Panc1 (cell line): ENCODE measurements at regions not wholly inside any gene's neighbourhood (a gene's known extent, or its start where the extent isn't known, plus 50 kb on each side); places are given as distances from the start of the nearest gene placed in this dataset.

Experiments used
- ATAC-seq: fragments of 200-7000 bp; cut with Tn5 transposase; 2 replicates; pipeline ENCODE4 v1.9.1; 2020; ENCODE audit warnings: mild to moderate bottlenecking, moderate library complexity
- BruUV-seq: library from RNA; stranded (reverse); fragments of 400-500 nt; replicated peaks from 2 replicates; lab custom pipeline; 2021; lab: Mats Ljungman, UMichigan
- CTCF ChIA-PET: fragments of 300-600 bp; sonication (Branson Sonifier 250); formaldehyde crosslinking; loops from one replicate; lab custom pipeline; 2022; ENCODE audit warnings: antibody characterized with exemption; lab: Charles Lee
- POLR2A ChIA-PET: fragments of 300-600 bp; sonication (Branson Sonifier 250); formaldehyde crosslinking; loops from one replicate; lab custom pipeline; 2022; ENCODE audit warnings: antibody characterized with exemption; lab: Charles Lee
- DNase-seq: peaks from one replicate; pipeline ENCODE4 v3.0.0-alpha.2; 2010; ENCODE audit warnings: low read depth, low spot score
- H3K27ac ChIP-seq: 2 replicates; pipeline ENCODE4 v1.5.1; 2011; ENCODE audit warnings: mild to moderate bottlenecking, low read length, inconsistent platforms
- H3K27me3 ChIP-seq: fragments of 200-500 bp; sonication (Bioruptor generic); 2 replicates; pipeline ENCODE4 v1.6.0; 2014; ENCODE audit warnings: low read length, inconsistent platforms; ENCODE audit not compliant: control insufficient read depth, insufficient read depth
- H3K36me3 ChIP-seq: fragments of 200-500 bp; sonication (Bioruptor generic); 2 replicates; pipeline ENCODE4 v1.5.1; 2014; ENCODE audit warnings: inconsistent platforms, mild to moderate bottlenecking, low read length, moderate library complexity; ENCODE audit not compliant: control insufficient read depth, insufficient read depth
- H3K4me1 ChIP-seq: 2 replicates; pipeline ENCODE4 v1.5.1; 2011; ENCODE audit warnings: inconsistent platforms, mild to moderate bottlenecking, low read length, moderate library complexity; ENCODE audit not compliant: control insufficient read depth, insufficient read depth
- H3K4me3 ChIP-seq, 2 experiments: 2 replicates each; pipeline ENCODE4 v1.5.1; 2011 to 2012; ENCODE audit warnings: low read depth in 2 of 2, low read length in 2 of 2, mild to moderate bottlenecking in 2 of 2, inconsistent platforms in 1 of 2, moderate library complexity in 1 of 2
- H3K9me3 ChIP-seq: fragments of 200-500 bp; sonication (Bioruptor generic); 2 replicates; pipeline ENCODE4 v1.5.1; 2014; ENCODE audit warnings: low read depth, mild to moderate bottlenecking, inconsistent platforms, low read length, moderate library complexity; ENCODE audit not compliant: control insufficient read depth, insufficient read depth
- POLR2AphosphoS5 ChIP-seq: IDR thresholded peaks from 2 replicates; pipeline ENCODE4 v1.6.1; 2012; ENCODE audit warnings: mild to moderate bottlenecking, low read depth, low read length, moderate library complexity
- REST ChIP-seq, 2 experiments: IDR thresholded peaks; 2 replicates each; pipeline ENCODE4 v1.6.1; 2011 to 2012; ENCODE audit warnings: low read depth in 2 of 2, control low read depth in 1 of 2, low read length in 1 of 2, mild to moderate bottlenecking in 1 of 2, moderate library complexity in 1 of 2; ENCODE audit not compliant: insufficient read depth in 1 of 2
- SIN3A ChIP-seq: IDR thresholded peaks from 2 replicates; pipeline ENCODE4 v1.6.1; 2012; ENCODE audit warnings: low read depth, mild to moderate bottlenecking, low read length, moderate library complexity, borderline replicate concordance; ENCODE audit not compliant: insufficient read depth
- TCF7L2 ChIP-seq: IDR thresholded peaks from 2 replicates; pipeline ENCODE4 v1.6.1; 2011; ENCODE audit warnings: mild to moderate bottlenecking, low read depth, low read length, inconsistent platforms
- in situ Hi-C: cut with HindIII; loops from 2 replicates; pipeline ENCODE4 v1.10.0; 2016; ENCODE audit warnings: low sequenced_read_pairs, low pct_unique_long_range_greater_than_20kb
- intact Hi-C: fragments of 100-400 bp; cut with micrococcal nuclease; formaldehyde crosslinking; loops from one replicate; pipeline ENCODE4 v1.10.0; 2022; ENCODE audit not compliant: unreplicated experiment
- TF ChIP-seq, protein P1 (sequence below): fragments of 450-650 bp; IDR thresholded peaks from 2 replicates; pipeline ENCODE4 v1.5.1; 2017; ENCODE audit warnings: mild to moderate bottlenecking

- H3K27ac ChIP-seq: no peak overlapping the region
- ATAC-seq (no peak), DNase-seq (no peak)
- H3K4me3 ChIP-seq: no peak overlapping the region
- H3K9me3 ChIP-seq: no peaks in the 10 kb centered on the region
- ChIA-PET POLR2A (no interaction called here), CTCF (no interaction called here)
- no peaks in the 10 kb centered on the region for H3K36me3 ChIP-seq
- no TSS peak for BruUV-seq
- TF ChIP-seq, protein P1, sequence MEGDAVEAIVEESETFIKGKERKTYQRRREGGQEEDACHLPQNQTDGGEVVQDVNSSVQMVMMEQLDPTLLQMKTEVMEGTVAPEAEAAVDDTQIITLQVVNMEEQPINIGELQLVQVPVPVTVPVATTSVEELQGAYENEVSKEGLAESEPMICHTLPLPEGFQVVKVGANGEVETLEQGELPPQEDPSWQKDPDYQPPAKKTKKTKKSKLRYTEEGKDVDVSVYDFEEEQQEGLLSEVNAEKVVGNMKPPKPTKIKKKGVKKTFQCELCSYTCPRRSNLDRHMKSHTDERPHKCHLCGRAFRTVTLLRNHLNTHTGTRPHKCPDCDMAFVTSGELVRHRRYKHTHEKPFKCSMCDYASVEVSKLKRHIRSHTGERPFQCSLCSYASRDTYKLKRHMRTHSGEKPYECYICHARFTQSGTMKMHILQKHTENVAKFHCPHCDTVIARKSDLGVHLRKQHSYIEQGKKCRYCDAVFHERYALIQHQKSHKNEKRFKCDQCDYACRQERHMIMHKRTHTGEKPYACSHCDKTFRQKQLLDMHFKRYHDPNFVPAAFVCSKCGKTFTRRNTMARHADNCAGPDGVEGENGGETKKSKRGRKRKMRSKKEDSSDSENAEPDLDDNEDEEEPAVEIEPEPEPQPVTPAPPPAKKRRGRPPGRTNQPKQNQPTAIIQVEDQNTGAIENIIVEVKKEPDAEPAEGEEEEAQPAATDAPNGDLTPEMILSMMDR: no peak
- TF ChIP-seq TCF7L2 (no peak), SIN3A (no peak)
- intact Hi-C loops (no loop called here), in situ Hi-C loops (no loop called here)
- no peaks in the 10 kb centered on the region for H3K27me3 ChIP-seq
- H3K4me1 ChIP-seq: no peaks in the 10 kb centered on the region
Observed at GRCh38 chrX:9258421-9259104, 206.3 kb upstream of the TBL1X start.

- no peaks in the 10 kb centered on the region for H3K9me3 ChIP-seq
- no peaks in the 10 kb centered on the region for H3K4me1 ChIP-seq
- ATAC-seq (no peak), DNase-seq (no peak)
- H3K27me3 ChIP-seq: no peaks in the 10 kb centered on the region
- in situ Hi-C loops: no loop called here
- ChIA-PET POLR2A (no interaction called here), CTCF (no interaction called here)
- H3K27ac ChIP-seq: no peak overlapping the region
- no TSS peak for BruUV-seq
- H3K36me3 ChIP-seq: no peaks in the 10 kb centered on the region
- H3K4me3 ChIP-seq: no peak overlapping the region
- TF ChIP-seq POLR2AphosphoS5: no peak
- TF ChIP-seq REST (IDR thresholded peaks at IDR 0.05; ENCODE audit: insufficient read depth in 1 of 2, low read depth in 2 of 2, low read length in 1 of 2): no peak
- no peak for TF ChIP-seq SIN3A
- no peak for TF ChIP-seq TCF7L2
- TF ChIP-seq, protein P1: no peak
- intact Hi-C loops: no loop called here
Observed at GRCh38 chrX:9260603-9261002, 204.3 kb upstream of the TBL1X start.
